GM10248 (cell line): ENCODE measurements at regions not wholly inside any gene's neighbourhood (a gene's known extent, or its start where the extent isn't known, plus 50 kb on each side); places are given as distances from the start of the nearest gene placed in this dataset.
A peak's percentile ranks its signal among the peaks of the same experiment; 100 is the strongest.

Experiments used
- CTCF ChIA-PET: fragments of 300-600 bp; sonication (Branson Sonifier 250); formaldehyde crosslinking; extraction: SDS; loops from one replicate; lab custom pipeline; 2021; ENCODE audit warnings: antibody characterized with exemption; lab: Yijun Ruan, JAX
- POLR2A ChIA-PET: fragments of 350-650 bp; sonication (Branson Sonifier 250); formaldehyde crosslinking; extraction: SDS; loops from one replicate; lab custom pipeline; 2020; ENCODE audit warnings: antibody characterized with exemption; lab: Yijun Ruan, JAX
- DNase-seq: peaks from one replicate; pipeline ENCODE4 v3.0.0; 2012; ENCODE audit errors: extremely low spot score
- CTCF ChIP-seq: IDR thresholded peaks from 2 replicates; pipeline ENCODE4 v1.5.1; 2012; ENCODE audit warnings: mild to moderate bottlenecking, low read depth; ENCODE audit errors: extremely low read depth, missing control alignments, control extremely low read depth

DNA sequence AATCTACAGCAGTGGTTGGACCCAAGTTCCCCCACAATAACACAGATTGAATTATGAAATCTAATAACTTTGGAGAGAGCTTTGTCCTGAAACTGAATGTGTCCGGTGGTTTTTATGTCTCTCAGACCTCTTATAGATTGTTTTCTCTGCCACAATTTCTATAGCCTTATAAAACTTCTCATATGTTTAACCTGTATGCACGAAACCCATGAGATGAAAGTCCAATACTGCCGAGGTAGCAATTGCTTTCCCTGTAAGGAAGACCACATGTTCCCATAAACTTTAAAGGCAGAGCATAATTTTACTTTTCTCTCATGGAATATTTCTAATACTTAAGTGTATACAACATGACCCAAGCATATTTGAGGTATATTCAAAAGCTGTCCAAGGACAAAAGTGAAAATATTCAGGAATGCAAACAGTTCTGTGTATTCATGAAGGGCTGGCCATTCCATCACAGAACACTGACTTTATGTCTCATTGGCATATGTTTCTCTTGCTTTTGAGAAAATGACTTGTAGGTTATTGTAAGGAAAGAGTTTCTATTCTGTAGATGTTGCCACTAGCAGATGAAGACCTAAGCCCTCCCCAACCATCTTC, 94.4 kb upstream of the TLE4 start:
- DNase-seq, result no peak
- ChIA-PET POLR2A (no interaction called here), CTCF (no interaction called here)
- no peak for TF ChIP-seq CTCF

GRCh38 chr9:79477955-79478771, 93.6 kb upstream of the TLE4 start:
- DNase-seq, result peak; percentile 12
- peak; percentile 22 for TF ChIP-seq CTCF
- POLR2A ChIA-PET, result no interaction called here
- CTCF ChIA-PET, result interaction anchor here (0.8 to 1.7 kb wide), 3 partner anchors 9 to 477 kb away, joined by 5 to 6 read pairs (median 5); no protein-coding TSS in a partner anchor

GRCh38 chr9:79480639-79481038, 91.1 kb upstream of the TLE4 start:
- POLR2A ChIA-PET, result no interaction called here
- DNase-seq, result no peak
- no peak for TF ChIP-seq CTCF
- CTCF ChIA-PET, result interaction anchor here (0.7 to 1.9 kb wide), 4 partner anchors 8 to 50 kb away, joined by 3 to 6 read pairs (median 4); no protein-coding TSS in a partner anchor

- no peak for TF ChIP-seq CTCF
- ChIA-PET CTCF (interaction anchor here (1.4 to 1.9 kb wide), 4 partner anchors 10 to 57 kb away, joined by 3 to 6 read pairs (median 4); no protein-coding TSS in a partner anchor), POLR2A (no interaction called here)
- DNase-seq, result no peak
These were observed 89.8 kb upstream of the TLE4 start for GRCh38 chr9:79481846-79482477.

GRCh38 chr9:79485258-79485657, 86.5 kb upstream of the TLE4 start:
- no peak for TF ChIP-seq CTCF
- CTCF ChIA-PET, result no interaction called here

DNA sequence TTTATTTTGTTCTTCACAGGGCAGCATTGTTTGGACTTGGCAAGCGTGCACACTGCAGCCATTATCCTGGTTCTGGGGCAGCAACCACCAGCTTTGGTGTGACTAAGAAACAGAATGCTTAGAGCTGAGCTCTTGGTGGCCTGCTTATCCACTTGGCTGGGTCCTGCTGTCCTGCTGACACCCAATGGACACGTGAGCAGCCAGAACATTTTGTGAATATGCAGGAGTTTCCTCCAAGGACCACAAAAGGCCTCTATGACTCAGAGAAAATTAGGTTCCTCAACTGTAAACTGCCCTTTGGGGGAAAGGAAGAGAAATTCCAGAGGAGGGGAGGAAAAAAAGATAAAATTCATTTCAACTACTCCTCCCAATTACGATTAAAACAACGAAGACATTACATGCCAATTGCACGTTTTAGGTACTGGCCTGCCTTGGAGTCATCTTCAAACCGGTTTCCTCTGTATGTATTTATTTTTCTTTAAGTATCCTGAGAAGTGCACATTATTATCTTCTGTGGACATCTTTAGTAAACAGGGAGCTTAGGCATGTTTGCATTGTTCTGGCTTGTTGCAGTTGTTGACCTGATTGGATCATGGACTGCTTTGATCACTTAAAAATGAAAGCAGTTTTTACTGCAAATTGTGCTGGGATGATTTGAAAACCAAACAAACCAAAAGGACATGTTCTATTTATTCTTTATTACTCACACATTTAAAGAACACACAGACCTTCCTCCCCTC, 82.3 kb upstream of the TLE4 start:
- TF ChIP-seq CTCF, result no peak
- CTCF ChIA-PET, result no interaction called here
- no peak for DNase-seq
- POLR2A ChIA-PET, result no interaction called here

More at GRCh38 chr9:79485258-79485657, 86.5 kb upstream of the TLE4 start:
- POLR2A ChIA-PET, result no interaction called here
- no peak for DNase-seq
